GM18907 (cell line): ENCODE measurements at regions not wholly inside any gene's neighbourhood (a gene's known extent, or its start where the extent isn't known, plus 50 kb on each side); places are given as distances from the start of the nearest gene placed in this dataset.

Source experiments
- ATAC-seq: cut with Tn5 transposase; IDR thresholded peaks from one replicate; pipeline ENCODE4 v1.9.1; 2021; ENCODE audit warnings: mild to moderate bottlenecking, moderate library complexity; ENCODE audit not compliant: unreplicated experiment

- no peak for ATAC-seq
Observed at GRCh38 chr18:23341983-23342382, 111.1 kb upstream of the RIOK3 start.

- no peak for ATAC-seq
Observed at GRCh38 chr18:23342506-23342905, 110.6 kb upstream of the RIOK3 start.

- ATAC-seq: no peak
Observed at GRCh38 chr18:23350188-23350587, 102.9 kb upstream of the RIOK3 start.

- ATAC-seq: no peak
Observed at GRCh38 chr18:23351521-23351920, 101.6 kb upstream of the RIOK3 start.

- no peak for ATAC-seq
Observed at GRCh38 chr18:23352042-23352441, 101.0 kb upstream of the RIOK3 start.

- ATAC-seq: peak; percentile 61
Observed at GRCh38 chr18:23353459-23353858, 99.6 kb upstream of the RIOK3 start.

GRCh38 chr18:23354625-23355024 lies 98.5 kb upstream of the RIOK3 start:
- ATAC-seq: no peak

GRCh38 chr18:23355206-23355605 lies 97.9 kb upstream of the RIOK3 start:
- no peak for ATAC-seq

GRCh38 chr18:23356424-23356823 lies 96.7 kb upstream of the RIOK3 start:
- no peak for ATAC-seq

- no peak for ATAC-seq
Observed at GRCh38 chr18:23356915-23357601, 96.0 kb upstream of the RIOK3 start.

GRCh38 chr18:23357996-23358594 lies 95.0 kb upstream of the RIOK3 start:
- no peak for ATAC-seq

- ATAC-seq: no peak
Observed at GRCh38 chr18:23359421-23359820, 93.7 kb upstream of the RIOK3 start.

- ATAC-seq: no peak
Observed at GRCh38 chr18:23363865-23364570, 89.1 kb upstream of the RIOK3 start.

- no peak for ATAC-seq
Observed at GRCh38 chr18:23365602-23366001, 87.5 kb upstream of the RIOK3 start.

GRCh38 chr18:23369266-23369665 lies 83.8 kb upstream of the RIOK3 start:
- no peak for ATAC-seq

GRCh38 chr18:23373570-23373969 lies 79.5 kb upstream of the RIOK3 start:
- ATAC-seq: no peak

- ATAC-seq: no peak
Observed at GRCh38 chr18:23377669-23378301, 75.3 kb upstream of the RIOK3 start.

- ATAC-seq: no peak
Observed at GRCh38 chr18:23378302-23378686, 74.8 kb upstream of the RIOK3 start.

- ATAC-seq: no peak
Observed at GRCh38 chr18:23380001-23380550, 73.0 kb upstream of the RIOK3 start.

- ATAC-seq: no peak
Observed at GRCh38 chr18:23380817-23381216, 72.3 kb upstream of the RIOK3 start.

GRCh38 chr18:23383494-23383893 lies 69.6 kb upstream of the RIOK3 start:
- no peak for ATAC-seq
